DND-41 (cell line): ENCODE measurements at regions not wholly inside any gene's neighbourhood (a gene's known extent, or its start where the extent isn't known, plus 50 kb on each side); places are given as distances from the start of the nearest gene placed in this dataset.

ENCODE experiments used
- CTCF ChIP-seq: IDR thresholded peaks from 2 replicates; pipeline ENCODE4 v1.5.1; 2012; ENCODE audit warnings: borderline replicate concordance, low read length, moderate library complexity, mild to moderate bottlenecking; ENCODE audit not compliant: poor library complexity, severe bottlenecking; ENCODE audit errors: extremely low read depth
- EZH2 ChIP-seq: IDR thresholded peaks from 3 replicates; pipeline ENCODE4 v1.6.1; 2012; ENCODE audit warnings: borderline replicate concordance, low read depth, mild to moderate bottlenecking, moderate library complexity, low read length, inconsistent platforms; ENCODE audit not compliant: severe bottlenecking

- TF ChIP-seq EZH2 (no peak), CTCF (no peak)
Observed at GRCh38 chr6:85157311-85157710, 292.6 kb upstream of the NT5E start.
